Osteoblast (primary cell): ENCODE measurements at regions not wholly inside any gene's neighbourhood (a gene's known extent, or its start where the extent isn't known, plus 50 kb on each side); places are given as distances from the start of the nearest gene placed in this dataset.
"Not testable (repeated sequence)": the region's sequence is repeated elsewhere in the genome, so short reads cannot be mapped to it uniquely, and the experiment has no call there.

Experiments used
- DNase-seq: peaks from one replicate; pipeline ENCODE4 v3.0.0; 2011; ENCODE audit warnings: low spot score, mixed read lengths; ENCODE audit not compliant: insufficient read length; ENCODE audit errors: missing footprints
- H2AFZ ChIP-seq: 2 replicates; pipeline ENCODE4 v1.6.0; 2011; ENCODE audit warnings: mild to moderate bottlenecking, low read length
- H3K27ac ChIP-seq: 2 replicates; pipeline ENCODE4 v1.5.1; 2011; ENCODE audit warnings: mild to moderate bottlenecking, low read depth, low read length, moderate library complexity
- H3K27me3 ChIP-seq: 2 replicates; pipeline ENCODE4 v1.6.0; 2012; ENCODE audit warnings: mild to moderate bottlenecking, control low read depth, inconsistent platforms, low read length, moderate library complexity; ENCODE audit not compliant: insufficient read depth
- H3K36me3 ChIP-seq: 2 replicates; pipeline ENCODE4 v1.5.1; 2011; ENCODE audit warnings: mild to moderate bottlenecking, low read length, control low read depth, moderate library complexity; ENCODE audit not compliant: insufficient read depth
- H3K4me1 ChIP-seq: 2 replicates; pipeline ENCODE4 v1.5.1; 2011; ENCODE audit warnings: mild to moderate bottlenecking, low read length, control low read depth, moderate library complexity; ENCODE audit not compliant: insufficient read depth
- H3K4me2 ChIP-seq: 2 replicates; pipeline ENCODE4 v1.6.0; 2011; ENCODE audit warnings: mild to moderate bottlenecking, low read length; ENCODE audit not compliant: insufficient read depth
- H3K4me3 ChIP-seq: fragments of 200-600 bp; sonication (generic); 3 replicates; pipeline ENCODE4 v1.5.1; 2012; ENCODE audit warnings: mild to moderate bottlenecking, low read length, inconsistent platforms; ENCODE audit not compliant: insufficient read depth
- H3K79me2 ChIP-seq: 2 replicates; pipeline ENCODE4 v1.6.0; 2012; ENCODE audit warnings: mild to moderate bottlenecking, low read length, control low read depth, inconsistent platforms; ENCODE audit not compliant: insufficient read depth
- H3K9me3 ChIP-seq: 2 replicates; pipeline ENCODE4 v1.5.1; 2011; ENCODE audit warnings: low read depth, low read length, control low read depth
- H4K20me1 ChIP-seq: 2 replicates; pipeline ENCODE4 v1.6.0; 2012; ENCODE audit warnings: mild to moderate bottlenecking, low read length, control low read depth; ENCODE audit not compliant: insufficient read depth
- CTCF ChIP-seq: IDR thresholded peaks from 2 replicates; pipeline ENCODE4 v1.5.1; 2011; ENCODE audit warnings: mild to moderate bottlenecking, low read depth, low read length, moderate library complexity; ENCODE audit errors: extremely low read depth

GRCh38 chr16:26857371-26857770 lies 209.4 kb upstream of the C16orf82 start:
- no peak overlapping the region for H3K4me3 ChIP-seq
- no peaks in the 10 kb centered on the region for H3K9me3 ChIP-seq
- no peak overlapping the region for H3K4me2 ChIP-seq
- no peaks in the 10 kb centered on the region for H4K20me1 ChIP-seq
- H3K27me3 ChIP-seq: no peaks in the 10 kb centered on the region
- no peaks in the 10 kb centered on the region for H3K4me1 ChIP-seq
- DNase-seq: no peak
- no peak overlapping the region for H2AFZ ChIP-seq
- H3K27ac ChIP-seq: no peak overlapping the region
- TF ChIP-seq CTCF: no peak
- no peaks in the 10 kb centered on the region for H3K36me3 ChIP-seq
- H3K79me2 ChIP-seq: no peaks in the 10 kb centered on the region

GRCh38 chr16:26860506-26860905 lies 206.2 kb upstream of the C16orf82 start:
- no peak overlapping the region for H3K4me2 ChIP-seq
- no peaks in the 10 kb centered on the region for H3K9me3 ChIP-seq
- no peak for TF ChIP-seq CTCF
- H3K79me2 ChIP-seq: no peaks in the 10 kb centered on the region
- no peak for DNase-seq
- H2AFZ ChIP-seq: no peak overlapping the region
- no peaks in the 10 kb centered on the region for H3K36me3 ChIP-seq
- H3K27ac ChIP-seq: no peak overlapping the region
- no peaks in the 10 kb centered on the region for H3K27me3 ChIP-seq
- no peak overlapping the region for H3K4me3 ChIP-seq
- H3K4me1 ChIP-seq: no peaks in the 10 kb centered on the region
- no peaks in the 10 kb centered on the region for H4K20me1 ChIP-seq

GRCh38 chr16:26863931-26864330 lies 202.8 kb upstream of the C16orf82 start:
- no peak overlapping the region for H2AFZ ChIP-seq
- H3K79me2 ChIP-seq: no peaks in the 10 kb centered on the region
- no peaks in the 10 kb centered on the region for H3K27me3 ChIP-seq
- no peaks in the 10 kb centered on the region for H3K36me3 ChIP-seq
- no peaks in the 10 kb centered on the region for H3K9me3 ChIP-seq
- H3K4me3 ChIP-seq: no peak overlapping the region
- DNase-seq: no peak
- no peaks in the 10 kb centered on the region for H3K4me1 ChIP-seq
- no peak for TF ChIP-seq CTCF
- H3K4me2 ChIP-seq: no peak overlapping the region
- no peak overlapping the region for H3K27ac ChIP-seq
- no peaks in the 10 kb centered on the region for H4K20me1 ChIP-seq

GRCh38 chr16:26874318-26874717 lies 192.4 kb upstream of the C16orf82 start:
- H3K27ac ChIP-seq, H3K4me3 ChIP-seq, H3K9me3 ChIP-seq, H2AFZ ChIP-seq, H3K27me3 ChIP-seq, H3K36me3 ChIP-seq, H3K79me2 ChIP-seq, H3K4me1 ChIP-seq, DNase-seq, H4K20me1 ChIP-seq, H3K4me2 ChIP-seq: not testable (repeated sequence)

GRCh38 chr16:26877421-26877820 lies 189.3 kb upstream of the C16orf82 start:
- Histone ChIP-seq H2AFZ (no peak overlapping the region), H3K79me2 (no peaks in the 10 kb centered on the region), H3K36me3 (no peaks in the 10 kb centered on the region), H3K27ac (no peak overlapping the region), H3K4me2 (no peak overlapping the region), H3K27me3 (no peaks in the 10 kb centered on the region), H3K4me1 (no peaks in the 10 kb centered on the region), H3K9me3 (no peaks in the 10 kb centered on the region), H3K4me3 (no peak overlapping the region), H4K20me1 (no peaks in the 10 kb centered on the region)
- DNase-seq: no peak
- no peak for TF ChIP-seq CTCF
